ENCODE measurements at regions not wholly inside any gene's neighbourhood (a gene's known extent, or its start where the extent isn't known, plus 50 kb on each side); places are given as distances from the start of the nearest gene placed in this dataset.
"Not testable (repeated sequence)": the region's sequence is repeated elsewhere in the genome, so short reads cannot be mapped to it uniquely, and the experiment has no call there.

DNA sequence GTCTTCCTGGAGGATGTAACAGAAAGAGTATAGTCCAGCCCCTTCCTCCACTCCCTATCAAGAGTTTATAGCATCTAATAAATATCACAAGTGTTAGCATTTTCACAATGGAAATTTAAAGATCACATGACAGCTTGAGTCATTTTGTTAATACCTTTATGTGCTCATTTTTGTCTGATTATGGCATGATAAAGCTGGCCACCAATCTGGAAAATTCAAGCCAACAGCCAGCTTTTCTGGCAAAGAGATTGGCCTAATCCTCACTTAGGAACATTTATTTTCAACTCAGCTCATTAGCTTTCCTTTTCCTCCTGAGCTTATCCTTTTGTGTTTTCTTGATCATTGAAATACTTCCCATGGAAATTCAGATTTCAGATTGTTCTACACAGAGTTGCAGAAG, 262.9 kb upstream of the RBMS1 start:
- H3K27ac ChIP-seq (ENCODE audit: control insufficient read depth, insufficient read depth, low read length), result no peak overlapping the region
- H3K9me1 ChIP-seq (ENCODE audit: control insufficient read depth, extremely low read depth, insufficient read depth, low read length), result no peaks in the 10 kb centered on the region
- peaks cover 3% of the 10 kb centered on the region for H3K9me3 ChIP-seq (ENCODE audit: control insufficient read depth, low read depth, low read length)
- H3K79me2 ChIP-seq (ENCODE audit: control insufficient read depth, insufficient read depth, low read length), result no peaks in the 10 kb centered on the region
- no peak for TF ChIP-seq EZH2 (IDR thresholded peaks at IDR 0.05; ENCODE audit: low read length)
- TF ChIP-seq, protein P1, sequence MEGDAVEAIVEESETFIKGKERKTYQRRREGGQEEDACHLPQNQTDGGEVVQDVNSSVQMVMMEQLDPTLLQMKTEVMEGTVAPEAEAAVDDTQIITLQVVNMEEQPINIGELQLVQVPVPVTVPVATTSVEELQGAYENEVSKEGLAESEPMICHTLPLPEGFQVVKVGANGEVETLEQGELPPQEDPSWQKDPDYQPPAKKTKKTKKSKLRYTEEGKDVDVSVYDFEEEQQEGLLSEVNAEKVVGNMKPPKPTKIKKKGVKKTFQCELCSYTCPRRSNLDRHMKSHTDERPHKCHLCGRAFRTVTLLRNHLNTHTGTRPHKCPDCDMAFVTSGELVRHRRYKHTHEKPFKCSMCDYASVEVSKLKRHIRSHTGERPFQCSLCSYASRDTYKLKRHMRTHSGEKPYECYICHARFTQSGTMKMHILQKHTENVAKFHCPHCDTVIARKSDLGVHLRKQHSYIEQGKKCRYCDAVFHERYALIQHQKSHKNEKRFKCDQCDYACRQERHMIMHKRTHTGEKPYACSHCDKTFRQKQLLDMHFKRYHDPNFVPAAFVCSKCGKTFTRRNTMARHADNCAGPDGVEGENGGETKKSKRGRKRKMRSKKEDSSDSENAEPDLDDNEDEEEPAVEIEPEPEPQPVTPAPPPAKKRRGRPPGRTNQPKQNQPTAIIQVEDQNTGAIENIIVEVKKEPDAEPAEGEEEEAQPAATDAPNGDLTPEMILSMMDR (optimal IDR thresholded peaks at IDR 0.05 in 1 of 3, IDR thresholded peaks at IDR 0.05 in 1 of 3, conservative IDR thresholded peaks at IDR 0.05 in 1 of 3; ENCODE audit: extremely low read depth in 1 of 3, insufficient read depth in 2 of 3, low read length in 3 of 3), result no peak
- no peaks in the 10 kb centered on the region for H3K27me3 ChIP-seq (ENCODE audit: control insufficient read depth, extremely low read depth, insufficient read depth, low read length)
- no peak for DNase-seq (ENCODE audit: low read depth, low spot score)
- no peak overlapping the region for H3K4me3 ChIP-seq (ENCODE audit: control insufficient read depth in 2 of 3, extremely low read depth in 1 of 3, insufficient read depth in 2 of 3, low read depth in 1 of 3, low read length in 3 of 3)
- no peaks in the 10 kb centered on the region for H3K36me3 ChIP-seq (ENCODE audit: control insufficient read depth in 2 of 2, extremely low read depth in 1 of 2, insufficient read depth in 2 of 2, low read length in 2 of 2)
- no peak for FAIRE-seq
- no peak overlapping the region for H3K4me2 ChIP-seq (ENCODE audit: control insufficient read depth, extremely low read depth, insufficient read depth, low read depth, low read length)
- H3K9ac ChIP-seq (ENCODE audit: control insufficient read depth, extremely low read depth, insufficient read depth, low read length), result no peak overlapping the region
- no peak overlapping the region for H2AFZ ChIP-seq (ENCODE audit: control insufficient read depth, low read length)
- dilution Hi-C loops (cut with MboI; ENCODE audit: extremely low pct_ligation_motif_present, low sequenced_read_pairs), result no loop called here
- no peaks in the 10 kb centered on the region for H4K20me1 ChIP-seq (ENCODE audit: control insufficient read depth, extremely low read depth, insufficient read depth, low read length)
- H3K4me1 ChIP-seq (ENCODE audit: control insufficient read depth, extremely low read depth, insufficient read depth, low read length), result peaks cover 16% of the 10 kb centered on the region

DNA sequence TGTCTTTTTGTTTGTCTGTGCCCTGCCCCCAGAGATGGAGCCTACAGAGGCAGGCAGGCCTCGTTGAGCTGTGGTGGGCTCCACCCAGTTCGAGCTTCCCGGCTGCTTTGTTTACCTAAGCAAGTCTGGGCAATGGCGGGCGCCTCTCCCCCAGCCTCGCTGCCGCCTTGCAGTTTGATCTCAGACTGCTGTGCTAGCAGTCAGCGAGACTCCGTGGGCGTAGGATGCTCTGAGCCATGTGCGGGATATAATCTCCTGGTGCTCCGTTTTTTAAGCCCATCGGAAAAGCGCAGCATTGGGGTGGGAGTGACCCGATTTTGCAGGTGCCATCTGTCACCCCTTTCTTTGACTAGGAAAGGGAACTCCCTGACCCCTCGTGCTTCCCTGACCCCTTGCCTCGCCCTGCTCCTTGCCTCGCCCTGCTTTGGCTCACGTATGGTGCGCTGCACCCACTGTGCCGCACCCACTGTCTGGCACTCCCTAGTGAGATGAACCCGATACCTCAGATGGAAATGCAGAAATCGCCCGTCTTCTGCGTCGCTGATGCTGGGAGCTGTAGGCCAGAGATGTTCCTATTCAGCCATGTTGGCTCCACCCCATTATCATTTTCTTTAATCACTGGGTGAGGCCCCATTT, 269.0 kb upstream of the RBMS1 start:
- H3K4me1 ChIP-seq (ENCODE audit: control insufficient read depth, extremely low read depth, insufficient read depth, low read length); H2AFZ ChIP-seq (ENCODE audit: control insufficient read depth, low read length); H4K20me1 ChIP-seq (ENCODE audit: control insufficient read depth, extremely low read depth, insufficient read depth, low read length); H3K27ac ChIP-seq (ENCODE audit: control insufficient read depth, insufficient read depth, low read length); H3K4me2 ChIP-seq (ENCODE audit: control insufficient read depth, extremely low read depth, insufficient read depth, low read depth, low read length); H3K27me3 ChIP-seq (ENCODE audit: control insufficient read depth, extremely low read depth, insufficient read depth, low read length); H3K9me1 ChIP-seq (ENCODE audit: control insufficient read depth, extremely low read depth, insufficient read depth, low read length); H3K9me3 ChIP-seq (ENCODE audit: control insufficient read depth, low read depth, low read length); dilution Hi-C loops (cut with MboI; ENCODE audit: extremely low pct_ligation_motif_present, low sequenced_read_pairs); DNase-seq (ENCODE audit: low read depth, low spot score); FAIRE-seq; H3K36me3 ChIP-seq (ENCODE audit: control insufficient read depth in 2 of 2, extremely low read depth in 1 of 2, insufficient read depth in 2 of 2, low read length in 2 of 2); H3K79me2 ChIP-seq (ENCODE audit: control insufficient read depth, insufficient read depth, low read length); H3K9ac ChIP-seq (ENCODE audit: control insufficient read depth, extremely low read depth, insufficient read depth, low read length); H3K4me3 ChIP-seq (ENCODE audit: control insufficient read depth in 2 of 3, extremely low read depth in 1 of 3, insufficient read depth in 2 of 3, low read depth in 1 of 3, low read length in 3 of 3): not testable (repeated sequence)

DNA sequence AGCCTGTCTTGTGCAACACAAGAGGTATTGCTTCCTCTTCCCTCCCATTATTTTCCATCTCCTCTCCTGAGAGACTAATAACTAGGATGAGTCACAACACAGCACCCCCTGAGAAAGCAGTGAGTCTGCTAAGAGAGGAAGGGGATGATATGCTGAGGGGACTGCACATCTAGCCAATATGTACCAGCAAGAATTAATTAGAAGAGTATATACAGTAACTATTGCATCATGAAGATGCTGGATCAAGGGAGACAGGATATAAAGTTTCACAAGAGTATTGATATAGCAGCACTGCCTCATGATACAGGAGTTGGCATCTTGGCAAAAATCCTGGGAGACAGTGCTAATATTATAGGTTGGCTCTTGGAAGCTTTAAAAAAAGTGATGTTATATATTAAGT, 289.9 kb upstream of the RBMS1 start:
- dilution Hi-C loops (cut with MboI; ENCODE audit: extremely low pct_ligation_motif_present, low sequenced_read_pairs), result no loop called here
- no peaks in the 10 kb centered on the region for H4K20me1 ChIP-seq (ENCODE audit: control insufficient read depth, extremely low read depth, insufficient read depth, low read length)
- H2AFZ ChIP-seq (ENCODE audit: control insufficient read depth, low read length), result no peak overlapping the region
- no peaks in the 10 kb centered on the region for H3K9me3 ChIP-seq (ENCODE audit: control insufficient read depth, low read depth, low read length)
- no peaks in the 10 kb centered on the region for H3K4me1 ChIP-seq (ENCODE audit: control insufficient read depth, extremely low read depth, insufficient read depth, low read length)
- no peak overlapping the region for H3K27ac ChIP-seq (ENCODE audit: control insufficient read depth, insufficient read depth, low read length)
- no peak for DNase-seq (ENCODE audit: low read depth, low spot score)
- no peak overlapping the region for H3K4me2 ChIP-seq (ENCODE audit: control insufficient read depth, extremely low read depth, insufficient read depth, low read depth, low read length)
- FAIRE-seq, result no peak
- H3K9me1 ChIP-seq (ENCODE audit: control insufficient read depth, extremely low read depth, insufficient read depth, low read length), result no peaks in the 10 kb centered on the region
- H3K36me3 ChIP-seq (ENCODE audit: control insufficient read depth in 2 of 2, extremely low read depth in 1 of 2, insufficient read depth in 2 of 2, low read length in 2 of 2), result no peaks in the 10 kb centered on the region
- no peak overlapping the region for H3K4me3 ChIP-seq (ENCODE audit: control insufficient read depth in 2 of 3, extremely low read depth in 1 of 3, insufficient read depth in 2 of 3, low read depth in 1 of 3, low read length in 3 of 3)
- H3K79me2 ChIP-seq (ENCODE audit: control insufficient read depth, insufficient read depth, low read length), result no peaks in the 10 kb centered on the region
- no peak overlapping the region for H3K9ac ChIP-seq (ENCODE audit: control insufficient read depth, extremely low read depth, insufficient read depth, low read length)
- H3K27me3 ChIP-seq (ENCODE audit: control insufficient read depth, extremely low read depth, insufficient read depth, low read length), result no peaks in the 10 kb centered on the region
- TF ChIP-seq, protein P1 (optimal IDR thresholded peaks at IDR 0.05 in 1 of 3, IDR thresholded peaks at IDR 0.05 in 1 of 3, conservative IDR thresholded peaks at IDR 0.05 in 1 of 3; ENCODE audit: extremely low read depth in 1 of 3, insufficient read depth in 2 of 3, low read length in 3 of 3), result no peak
- TF ChIP-seq EZH2 (IDR thresholded peaks at IDR 0.05; ENCODE audit: low read length), result no peak

All from keratinocyte (primary cell).